ENCODE measurements at regions not wholly inside any gene's neighbourhood (a gene's known extent, or its start where the extent isn't known, plus 50 kb on each side); places are given as distances from the start of the nearest gene placed in this dataset.

DNA sequence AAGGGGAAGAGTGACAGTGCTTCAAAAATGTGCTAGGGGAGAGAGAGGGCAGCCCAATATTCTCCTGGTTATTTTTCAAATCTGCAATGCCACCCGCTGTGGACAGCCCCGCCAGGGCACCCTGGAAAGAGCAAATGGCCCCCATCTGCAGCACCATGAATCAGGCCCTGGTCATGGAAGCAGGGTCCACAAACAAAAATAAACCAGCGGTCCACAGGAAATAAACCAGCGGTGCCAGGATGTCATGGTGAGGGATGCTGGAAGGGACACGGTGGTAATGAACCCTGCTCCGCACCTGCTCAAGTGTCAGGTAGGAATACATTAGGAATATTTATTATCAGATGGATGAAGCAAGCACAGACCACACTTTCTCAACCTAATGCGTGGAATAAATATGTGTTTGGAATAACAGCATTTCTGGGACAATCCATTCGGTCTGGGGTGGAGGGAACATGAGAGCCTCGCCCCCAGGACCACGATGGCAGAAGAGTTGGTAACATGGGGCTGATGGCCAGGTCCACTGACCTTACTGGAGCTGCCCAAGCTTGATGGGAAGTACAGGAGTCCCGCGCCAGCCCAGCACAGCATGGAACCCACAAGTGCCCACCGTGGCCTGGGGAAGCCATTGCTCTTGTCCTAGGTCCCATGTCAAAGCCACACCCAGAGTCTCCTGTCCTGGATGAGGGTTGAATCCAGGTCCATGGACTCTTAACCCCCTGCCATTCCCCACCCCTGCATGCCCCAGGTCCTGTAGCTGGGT, 181.7 kb downstream of the BRD1 start:
- Histone ChIP-seq H3K4me3 (replicated peaks; ENCODE audit: insufficient read depth, low read length) (no peak overlapping the region), H3K27ac (replicated peaks) (no peak overlapping the region), H3K27me3 (ENCODE audit: insufficient read depth, poor library complexity, severe bottlenecking) (no peaks in the 10 kb centered on the region)
- TF ChIP-seq, protein P1, sequence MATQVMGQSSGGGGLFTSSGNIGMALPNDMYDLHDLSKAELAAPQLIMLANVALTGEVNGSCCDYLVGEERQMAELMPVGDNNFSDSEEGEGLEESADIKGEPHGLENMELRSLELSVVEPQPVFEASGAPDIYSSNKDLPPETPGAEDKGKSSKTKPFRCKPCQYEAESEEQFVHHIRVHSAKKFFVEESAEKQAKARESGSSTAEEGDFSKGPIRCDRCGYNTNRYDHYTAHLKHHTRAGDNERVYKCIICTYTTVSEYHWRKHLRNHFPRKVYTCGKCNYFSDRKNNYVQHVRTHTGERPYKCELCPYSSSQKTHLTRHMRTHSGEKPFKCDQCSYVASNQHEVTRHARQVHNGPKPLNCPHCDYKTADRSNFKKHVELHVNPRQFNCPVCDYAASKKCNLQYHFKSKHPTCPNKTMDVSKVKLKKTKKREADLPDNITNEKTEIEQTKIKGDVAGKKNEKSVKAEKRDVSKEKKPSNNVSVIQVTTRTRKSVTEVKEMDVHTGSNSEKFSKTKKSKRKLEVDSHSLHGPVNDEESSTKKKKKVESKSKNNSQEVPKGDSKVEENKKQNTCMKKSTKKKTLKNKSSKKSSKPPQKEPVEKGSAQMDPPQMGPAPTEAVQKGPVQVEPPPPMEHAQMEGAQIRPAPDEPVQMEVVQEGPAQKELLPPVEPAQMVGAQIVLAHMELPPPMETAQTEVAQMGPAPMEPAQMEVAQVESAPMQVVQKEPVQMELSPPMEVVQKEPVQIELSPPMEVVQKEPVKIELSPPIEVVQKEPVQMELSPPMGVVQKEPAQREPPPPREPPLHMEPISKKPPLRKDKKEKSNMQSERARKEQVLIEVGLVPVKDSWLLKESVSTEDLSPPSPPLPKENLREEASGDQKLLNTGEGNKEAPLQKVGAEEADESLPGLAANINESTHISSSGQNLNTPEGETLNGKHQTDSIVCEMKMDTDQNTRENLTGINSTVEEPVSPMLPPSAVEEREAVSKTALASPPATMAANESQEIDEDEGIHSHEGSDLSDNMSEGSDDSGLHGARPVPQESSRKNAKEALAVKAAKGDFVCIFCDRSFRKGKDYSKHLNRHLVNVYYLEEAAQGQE (IDR thresholded peaks at IDR 0.05; ENCODE audit: insufficient replicate concordance, low read depth) = no peak
- TF ChIP-seq, protein P2, sequence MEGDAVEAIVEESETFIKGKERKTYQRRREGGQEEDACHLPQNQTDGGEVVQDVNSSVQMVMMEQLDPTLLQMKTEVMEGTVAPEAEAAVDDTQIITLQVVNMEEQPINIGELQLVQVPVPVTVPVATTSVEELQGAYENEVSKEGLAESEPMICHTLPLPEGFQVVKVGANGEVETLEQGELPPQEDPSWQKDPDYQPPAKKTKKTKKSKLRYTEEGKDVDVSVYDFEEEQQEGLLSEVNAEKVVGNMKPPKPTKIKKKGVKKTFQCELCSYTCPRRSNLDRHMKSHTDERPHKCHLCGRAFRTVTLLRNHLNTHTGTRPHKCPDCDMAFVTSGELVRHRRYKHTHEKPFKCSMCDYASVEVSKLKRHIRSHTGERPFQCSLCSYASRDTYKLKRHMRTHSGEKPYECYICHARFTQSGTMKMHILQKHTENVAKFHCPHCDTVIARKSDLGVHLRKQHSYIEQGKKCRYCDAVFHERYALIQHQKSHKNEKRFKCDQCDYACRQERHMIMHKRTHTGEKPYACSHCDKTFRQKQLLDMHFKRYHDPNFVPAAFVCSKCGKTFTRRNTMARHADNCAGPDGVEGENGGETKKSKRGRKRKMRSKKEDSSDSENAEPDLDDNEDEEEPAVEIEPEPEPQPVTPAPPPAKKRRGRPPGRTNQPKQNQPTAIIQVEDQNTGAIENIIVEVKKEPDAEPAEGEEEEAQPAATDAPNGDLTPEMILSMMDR (IDR thresholded peaks at IDR 0.05; ENCODE audit: insufficient read depth, low read length) = no peak
- TF ChIP-seq SPI1 (IDR thresholded peaks at IDR 0.05; ENCODE audit: borderline replicate concordance, low read depth) = no peak
- no peak for TF ChIP-seq GABPA (IDR thresholded peaks at IDR 0.05; ENCODE audit: low read depth)
- no peak for TF ChIP-seq POLR2AphosphoS5 (IDR thresholded peaks at IDR 0.05; ENCODE audit: low read depth)
- no peak for DNase-seq (ENCODE audit: low read depth in 1 of 2, low spot score in 1 of 2)

DNA sequence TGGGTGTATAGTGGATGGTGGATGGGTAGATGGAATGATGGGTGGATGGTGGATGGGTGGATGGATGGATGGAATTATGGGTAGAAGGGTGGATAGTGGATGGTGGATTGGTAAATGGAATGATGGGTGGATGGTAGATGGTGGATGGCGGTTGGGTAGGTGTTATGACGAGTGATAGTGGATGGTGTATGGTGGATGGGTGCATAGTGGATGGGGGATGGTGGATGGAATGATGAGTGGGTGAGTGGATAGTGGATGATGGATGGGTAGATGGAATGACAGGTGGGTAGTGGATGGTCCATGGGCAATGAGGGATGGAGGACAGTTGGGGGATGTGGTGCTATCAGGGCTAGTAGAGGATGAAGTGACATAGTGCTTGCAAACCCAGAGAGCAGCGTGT, 182.4 kb downstream of the BRD1 start:
- no peaks in the 10 kb centered on the region for H3K27me3 ChIP-seq (ENCODE audit: insufficient read depth, poor library complexity, severe bottlenecking)
- TF ChIP-seq GABPA (IDR thresholded peaks at IDR 0.05; ENCODE audit: low read depth) = no peak
- TF ChIP-seq, protein P1 (IDR thresholded peaks at IDR 0.05; ENCODE audit: insufficient replicate concordance, low read depth) = no peak
- TF ChIP-seq, protein P2 (IDR thresholded peaks at IDR 0.05; ENCODE audit: insufficient read depth, low read length) = no peak
- no peak for TF ChIP-seq POLR2AphosphoS5 (IDR thresholded peaks at IDR 0.05; ENCODE audit: low read depth)
- TF ChIP-seq SPI1 (IDR thresholded peaks at IDR 0.05; ENCODE audit: borderline replicate concordance, low read depth) = no peak
- H3K27ac ChIP-seq (replicated peaks) = no peak overlapping the region
- H3K4me3 ChIP-seq (replicated peaks; ENCODE audit: insufficient read depth, low read length) = no peak overlapping the region
- no peak for DNase-seq (ENCODE audit: low read depth in 1 of 2, low spot score in 1 of 2)

DNA sequence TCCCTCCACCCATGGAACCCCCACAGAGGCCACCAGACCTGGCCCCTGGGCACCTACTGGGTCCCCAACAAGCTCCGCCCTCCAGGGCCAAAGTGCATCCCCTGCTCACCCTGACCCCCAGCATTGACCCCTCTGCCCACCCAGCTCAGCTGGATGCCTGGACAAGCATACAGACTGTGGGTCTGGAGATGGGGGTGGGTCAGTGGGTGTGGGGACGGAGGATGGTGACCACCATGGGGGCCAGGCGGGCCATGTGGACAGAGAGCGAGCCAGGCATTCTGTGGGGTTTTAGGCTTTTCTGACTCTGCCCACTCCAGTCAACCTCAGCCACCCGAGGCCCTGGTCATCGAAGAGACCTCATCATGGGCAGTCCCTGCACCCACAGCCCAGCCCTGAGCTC, 183.7 kb downstream of the BRD1 start:
- no peak overlapping the region for H3K27ac ChIP-seq (replicated peaks)
- no peak for DNase-seq (ENCODE audit: low read depth in 1 of 2, low spot score in 1 of 2)
- H3K27me3 ChIP-seq (ENCODE audit: insufficient read depth, poor library complexity, severe bottlenecking) = no peaks in the 10 kb centered on the region
- H3K4me3 ChIP-seq (replicated peaks; ENCODE audit: insufficient read depth, low read length) = no peak overlapping the region
- TF ChIP-seq SPI1 (IDR thresholded peaks at IDR 0.05; ENCODE audit: borderline replicate concordance, low read depth) = no peak
- no peak for TF ChIP-seq POLR2AphosphoS5 (IDR thresholded peaks at IDR 0.05; ENCODE audit: low read depth)
- TF ChIP-seq, protein P1 (IDR thresholded peaks at IDR 0.05; ENCODE audit: insufficient replicate concordance, low read depth) = no peak
- no peak for TF ChIP-seq GABPA (IDR thresholded peaks at IDR 0.05; ENCODE audit: low read depth)
- TF ChIP-seq, protein P2 (IDR thresholded peaks at IDR 0.05; ENCODE audit: insufficient read depth, low read length) = no peak

Data from HL-60 (cell line).